ENCODE measurements at regions not wholly inside any gene's neighbourhood (a gene's known extent, or its start where the extent isn't known, plus 50 kb on each side); places are given as distances from the start of the nearest gene placed in this dataset.

DNA sequence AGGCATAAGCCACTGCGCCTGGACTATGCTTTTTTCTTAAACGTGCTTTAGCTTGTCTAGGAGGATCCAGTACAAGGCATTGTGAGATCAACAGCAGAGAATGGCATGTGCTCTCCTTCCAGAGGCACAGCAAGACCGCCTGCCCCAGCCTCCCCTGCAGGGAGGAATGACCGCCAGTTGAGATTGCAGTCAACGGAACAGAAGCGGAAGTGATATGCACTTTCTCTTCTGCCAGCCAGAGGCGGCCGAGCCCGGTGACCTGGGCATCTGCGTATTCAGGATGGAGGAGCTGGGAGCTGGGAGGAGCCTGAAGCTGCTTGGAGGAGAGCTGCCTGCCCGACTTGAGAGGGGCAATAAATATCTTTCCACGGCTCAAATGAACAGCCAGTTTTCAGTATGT lies 243.0 kb downstream of the CTTN start:
- TF ChIP-seq BHLHE40 (IDR thresholded peaks at IDR 0.05; ENCODE audit: borderline replicate concordance) (no peak), FOXK2 (IDR thresholded peaks at IDR 0.05) (no peak), SUZ12 (IDR thresholded peaks at IDR 0.05) (no peak), ZNF384 (IDR thresholded peaks at IDR 0.05) (no peak), HDGF (IDR thresholded peaks at IDR 0.05; ENCODE audit: borderline replicate concordance) (no peak), ARNT (IDR thresholded peaks at IDR 0.05) (no peak), SP1 (IDR thresholded peaks at IDR 0.05) (no peak), NFRKB (IDR thresholded peaks at IDR 0.05) (no peak), FOXA1 (IDR thresholded peaks at IDR 0.05) (no peak), FOXM1 (IDR thresholded peaks at IDR 0.05; ENCODE audit: borderline replicate concordance) (no peak), CTBP1 (IDR thresholded peaks at IDR 0.05; ENCODE audit: borderline replicate concordance) (no peak), LEF1 (IDR thresholded peaks at IDR 0.05; ENCODE audit: borderline replicate concordance) (no peak), TARDBP (IDR thresholded peaks at IDR 0.05) (no peak)
- TF ChIP-seq, protein P1, sequence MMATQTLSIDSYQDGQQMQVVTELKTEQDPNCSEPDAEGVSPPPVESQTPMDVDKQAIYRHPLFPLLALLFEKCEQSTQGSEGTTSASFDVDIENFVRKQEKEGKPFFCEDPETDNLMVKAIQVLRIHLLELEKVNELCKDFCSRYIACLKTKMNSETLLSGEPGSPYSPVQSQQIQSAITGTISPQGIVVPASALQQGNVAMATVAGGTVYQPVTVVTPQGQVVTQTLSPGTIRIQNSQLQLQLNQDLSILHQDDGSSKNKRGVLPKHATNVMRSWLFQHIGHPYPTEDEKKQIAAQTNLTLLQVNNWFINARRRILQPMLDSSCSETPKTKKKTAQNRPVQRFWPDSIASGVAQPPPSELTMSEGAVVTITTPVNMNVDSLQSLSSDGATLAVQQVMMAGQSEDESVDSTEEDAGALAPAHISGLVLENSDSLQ (IDR thresholded peaks at IDR 0.05), result no peak

Measured in HEK293T (cell line).